ENCODE measurements at regions not wholly inside any gene's neighbourhood (a gene's known extent, or its start where the extent isn't known, plus 50 kb on each side); places are given as distances from the start of the nearest gene placed in this dataset.

DNA sequence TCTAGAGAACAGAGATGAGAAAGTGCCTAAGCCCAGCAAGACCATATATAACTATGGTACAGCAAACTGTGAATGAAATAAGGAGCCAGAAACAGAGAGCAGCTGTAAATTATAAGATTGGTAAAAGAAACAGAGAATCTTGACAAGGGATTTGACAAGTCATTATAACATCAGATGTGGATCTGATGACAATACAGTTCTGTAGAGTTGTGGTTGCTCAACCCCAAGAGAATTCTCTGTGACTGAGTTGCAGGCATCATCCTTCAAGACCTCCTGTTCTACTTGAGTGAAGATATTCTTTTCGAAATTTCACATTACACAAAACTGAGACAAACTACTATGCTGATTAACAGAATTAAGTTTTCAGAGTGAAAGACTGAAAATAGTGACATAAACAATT lies 343.1 kb upstream of the SLC39A10 start:
- Histone ChIP-seq H2AFZ (ENCODE audit: low read length) (no peak overlapping the region), H4K20me1 (ENCODE audit: insufficient read depth, low read length, poor library complexity, severe bottlenecking) (no peaks in the 10 kb centered on the region), H3K36me3 (ENCODE audit: insufficient read depth, low read length) (no peaks in the 10 kb centered on the region), H3K4me1 (ENCODE audit: insufficient read depth, low read length, poor library complexity, severe bottlenecking) (peaks cover 35% of the 10 kb centered on the region), H3K9me2 (replicated peaks; ENCODE audit: low read depth, low read length) (no peaks in the 10 kb centered on the region), H3F3A (ENCODE audit: low read depth) (no peaks in the 10 kb centered on the region), H3K9ac (ENCODE audit: low read depth, low read length, poor library complexity, severe bottlenecking) (no peak overlapping the region), H3K79me2 (ENCODE audit: insufficient read depth, low read length) (no peaks in the 10 kb centered on the region), H3K4me3 (ENCODE audit: low read length, poor library complexity, severe bottlenecking) (no peak overlapping the region), H3K9me3 (ENCODE audit: insufficient read depth, low read depth, low read length) (no peaks in the 10 kb centered on the region), H3K27me3 (ENCODE audit: insufficient read depth, low read length, poor library complexity, severe bottlenecking) (no peaks in the 10 kb centered on the region), H3K4me2 (ENCODE audit: low read depth, low read length, poor library complexity, severe bottlenecking) (no peak overlapping the region)
- TF ChIP-seq, protein P1, sequence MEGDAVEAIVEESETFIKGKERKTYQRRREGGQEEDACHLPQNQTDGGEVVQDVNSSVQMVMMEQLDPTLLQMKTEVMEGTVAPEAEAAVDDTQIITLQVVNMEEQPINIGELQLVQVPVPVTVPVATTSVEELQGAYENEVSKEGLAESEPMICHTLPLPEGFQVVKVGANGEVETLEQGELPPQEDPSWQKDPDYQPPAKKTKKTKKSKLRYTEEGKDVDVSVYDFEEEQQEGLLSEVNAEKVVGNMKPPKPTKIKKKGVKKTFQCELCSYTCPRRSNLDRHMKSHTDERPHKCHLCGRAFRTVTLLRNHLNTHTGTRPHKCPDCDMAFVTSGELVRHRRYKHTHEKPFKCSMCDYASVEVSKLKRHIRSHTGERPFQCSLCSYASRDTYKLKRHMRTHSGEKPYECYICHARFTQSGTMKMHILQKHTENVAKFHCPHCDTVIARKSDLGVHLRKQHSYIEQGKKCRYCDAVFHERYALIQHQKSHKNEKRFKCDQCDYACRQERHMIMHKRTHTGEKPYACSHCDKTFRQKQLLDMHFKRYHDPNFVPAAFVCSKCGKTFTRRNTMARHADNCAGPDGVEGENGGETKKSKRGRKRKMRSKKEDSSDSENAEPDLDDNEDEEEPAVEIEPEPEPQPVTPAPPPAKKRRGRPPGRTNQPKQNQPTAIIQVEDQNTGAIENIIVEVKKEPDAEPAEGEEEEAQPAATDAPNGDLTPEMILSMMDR (conservative IDR thresholded peaks at IDR 0.05; ENCODE audit: low read length), result no peak
- no peak for TF ChIP-seq EZH2phosphoT487 (IDR thresholded peaks at IDR 0.05; ENCODE audit: borderline replicate concordance)

DNA sequence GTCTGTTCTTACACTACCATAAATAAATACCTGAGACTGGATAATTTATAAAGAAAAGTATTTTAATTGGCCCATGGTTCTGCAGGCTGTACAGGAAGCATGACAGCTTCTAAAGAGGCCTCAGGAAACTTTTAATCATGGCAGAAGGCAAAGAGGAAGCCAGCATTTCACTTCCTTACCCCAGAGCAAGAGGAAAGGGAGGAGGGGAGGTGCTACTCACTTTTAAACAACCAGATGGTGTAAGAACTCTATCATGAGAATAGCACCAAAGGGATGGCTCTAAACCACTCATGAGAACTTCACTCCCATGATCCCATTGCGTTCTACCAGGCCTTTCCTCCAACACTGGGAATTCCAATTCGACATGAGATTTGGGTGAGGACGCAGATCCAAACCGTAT lies 344.4 kb upstream of the SLC39A10 start:
- H3K79me2 ChIP-seq (ENCODE audit: insufficient read depth, low read length), result no peaks in the 10 kb centered on the region
- no peaks in the 10 kb centered on the region for H3K36me3 ChIP-seq (ENCODE audit: insufficient read depth, low read length)
- peaks cover 25% of the 10 kb centered on the region for H3K4me1 ChIP-seq (ENCODE audit: insufficient read depth, low read length, poor library complexity, severe bottlenecking)
- no peaks in the 10 kb centered on the region for H3K27me3 ChIP-seq (ENCODE audit: insufficient read depth, low read length, poor library complexity, severe bottlenecking)
- H3K4me3 ChIP-seq (ENCODE audit: low read length, poor library complexity, severe bottlenecking), result no peak overlapping the region
- no peak overlapping the region for H2AFZ ChIP-seq (ENCODE audit: low read length)
- no peak for TF ChIP-seq EZH2phosphoT487 (IDR thresholded peaks at IDR 0.05; ENCODE audit: borderline replicate concordance)
- TF ChIP-seq, protein P1 (conservative IDR thresholded peaks at IDR 0.05; ENCODE audit: low read length), result peak; percentile 14; the same call in 1 of the 2 replicates
- no peak overlapping the region for H3K4me2 ChIP-seq (ENCODE audit: low read depth, low read length, poor library complexity, severe bottlenecking)
- H4K20me1 ChIP-seq (ENCODE audit: insufficient read depth, low read length, poor library complexity, severe bottlenecking), result no peaks in the 10 kb centered on the region
- H3K9ac ChIP-seq (ENCODE audit: low read depth, low read length, poor library complexity, severe bottlenecking), result no peak overlapping the region
- no peaks in the 10 kb centered on the region for H3K9me2 ChIP-seq (replicated peaks; ENCODE audit: low read depth, low read length)
- no peaks in the 10 kb centered on the region for H3K9me3 ChIP-seq (ENCODE audit: insufficient read depth, low read depth, low read length)
- no peaks in the 10 kb centered on the region for H3F3A ChIP-seq (ENCODE audit: low read depth)

DNA sequence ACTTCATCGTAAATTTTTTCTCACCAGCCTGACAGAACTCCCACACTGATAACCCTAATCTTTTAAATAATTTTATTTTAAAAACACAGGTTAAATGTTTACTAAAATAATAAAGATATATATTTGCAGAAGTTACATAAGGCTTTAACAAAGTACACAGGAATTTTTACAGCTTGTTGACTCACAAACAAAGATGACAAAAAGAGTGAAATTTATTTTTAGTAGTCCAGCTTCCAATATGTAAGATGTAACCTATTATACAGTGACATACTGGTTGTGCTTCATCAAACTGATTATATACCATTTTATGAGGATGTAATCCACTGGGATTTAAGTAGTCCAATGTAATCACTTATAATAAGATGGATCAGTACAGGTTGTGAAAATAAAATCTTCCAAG lies 348.9 kb upstream of the SLC39A10 start:
- Histone ChIP-seq H3K79me2 (ENCODE audit: insufficient read depth, low read length) (no peaks in the 10 kb centered on the region), H3K9me2 (replicated peaks; ENCODE audit: low read depth, low read length) (no peaks in the 10 kb centered on the region), H4K20me1 (ENCODE audit: insufficient read depth, low read length, poor library complexity, severe bottlenecking) (no peaks in the 10 kb centered on the region), H3K9ac (ENCODE audit: low read depth, low read length, poor library complexity, severe bottlenecking) (no peak overlapping the region), H3F3A (ENCODE audit: low read depth) (no peaks in the 10 kb centered on the region), H3K4me3 (ENCODE audit: low read length, poor library complexity, severe bottlenecking) (no peak overlapping the region), H3K36me3 (ENCODE audit: insufficient read depth, low read length) (no peaks in the 10 kb centered on the region), H3K4me1 (ENCODE audit: insufficient read depth, low read length, poor library complexity, severe bottlenecking) (peaks cover 3% of the 10 kb centered on the region), H2AFZ (ENCODE audit: low read length) (no peak overlapping the region), H3K27me3 (ENCODE audit: insufficient read depth, low read length, poor library complexity, severe bottlenecking) (no peaks in the 10 kb centered on the region), H3K4me2 (ENCODE audit: low read depth, low read length, poor library complexity, severe bottlenecking) (no peak overlapping the region), H3K9me3 (ENCODE audit: insufficient read depth, low read depth, low read length) (no peaks in the 10 kb centered on the region)
- TF ChIP-seq EZH2phosphoT487 (IDR thresholded peaks at IDR 0.05; ENCODE audit: borderline replicate concordance), result no peak
- TF ChIP-seq, protein P1 (conservative IDR thresholded peaks at IDR 0.05; ENCODE audit: low read length), result no peak
